ENCODE measurements at regions not wholly inside any gene's neighbourhood (a gene's known extent, or its start where the extent isn't known, plus 50 kb on each side); places are given as distances from the start of the nearest gene placed in this dataset.

GRCh38 chr12:115726691-115727090 lies 550.8 kb downstream of the MED13L start:
- TF ChIP-seq POLR2A (IDR thresholded peaks at IDR 0.05) (no peak), CTCF (IDR thresholded peaks at IDR 0.05) (no peak), POLR2AphosphoS5 (IDR thresholded peaks at IDR 0.05) (no peak)
